ENCODE measurements at regions not wholly inside any gene's neighbourhood (a gene's known extent, or its start where the extent isn't known, plus 50 kb on each side); places are given as distances from the start of the nearest gene placed in this dataset.

GRCh38 chr2:128573116-128573515 lies 254.4 kb upstream of the HS6ST1 start:
- TF ChIP-seq CTCF (IDR thresholded peaks at IDR 0.05) (no peak), POLR2A (IDR thresholded peaks at IDR 0.05) (no peak)
- intact Hi-C loops (cut with DNase I), result no loop called here
- no peak overlapping the region for H3K27ac ChIP-seq
- 82% methylated on average over 5 of the region's 7 CpGs for WGBS (ENCODE audit: insufficient coverage, low coverage, low lambda C conversion rate, missing lambda C conversion rate)
- no peaks in the 10 kb centered on the region for H3K27me3 ChIP-seq
- H3K4me1 ChIP-seq, result no peaks in the 10 kb centered on the region
- ATAC-seq, result no peak
- no peak for DNase-seq
- H3K4me3 ChIP-seq, result no peak overlapping the region
- H3K9me3 ChIP-seq, result no peaks in the 10 kb centered on the region
- H3K36me3 ChIP-seq, result no peaks in the 10 kb centered on the region

- Histone ChIP-seq H3K4me3 (no peak overlapping the region), H3K9me3 (no peaks in the 10 kb centered on the region), H3K27me3 (no peaks in the 10 kb centered on the region), H3K36me3 (no peaks in the 10 kb centered on the region), H3K4me1 (no peaks in the 10 kb centered on the region), H3K27ac (no peak overlapping the region)
- DNase-seq, result no peak
- 80% methylated on average over 3 of the region's 4 CpGs for WGBS (ENCODE audit: insufficient coverage, low coverage, low lambda C conversion rate, missing lambda C conversion rate)
- no peak for ATAC-seq
- TF ChIP-seq POLR2A (IDR thresholded peaks at IDR 0.05) (no peak), CTCF (IDR thresholded peaks at IDR 0.05) (no peak)
- intact Hi-C loops (cut with DNase I), result no loop called here
Observed at GRCh38 chr2:128573531-128573930, 254.9 kb upstream of the HS6ST1 start.

GRCh38 chr2:128577141-128577930 lies 258.7 kb upstream of the HS6ST1 start:
- WGBS (ENCODE audit: insufficient coverage, low coverage, low lambda C conversion rate, missing lambda C conversion rate), result 92% methylated on average over 3 of the region's 7 CpGs
- no peak for DNase-seq
- ATAC-seq, result no peak

GRCh38 chr2:128578406-128579390 lies 260.0 kb upstream of the HS6ST1 start:
- intact Hi-C loops (cut with DNase I), result no loop called here
- no peaks in the 10 kb centered on the region for H3K36me3 ChIP-seq
- no peaks in the 10 kb centered on the region for H3K4me1 ChIP-seq
- H3K27ac ChIP-seq, result no peak overlapping the region
- no peak overlapping the region for H3K4me3 ChIP-seq
- WGBS (ENCODE audit: insufficient coverage, low coverage, low lambda C conversion rate, missing lambda C conversion rate), result 70% methylated on average over 6 of the region's 10 CpGs
- TF ChIP-seq POLR2A (IDR thresholded peaks at IDR 0.05), result no peak
- TF ChIP-seq CTCF (IDR thresholded peaks at IDR 0.05), result no peak
- ATAC-seq, result peak in 3 of 4 donors; percentile 19 to 57 (median 30)
- no peak for DNase-seq
- no peaks in the 10 kb centered on the region for H3K9me3 ChIP-seq
- no peaks in the 10 kb centered on the region for H3K27me3 ChIP-seq

More at GRCh38 chr2:128577141-128577930, 258.7 kb upstream of the HS6ST1 start:
- Histone ChIP-seq H3K4me3 (no peak overlapping the region), H3K4me1 (no peaks in the 10 kb centered on the region), H3K27ac (no peak overlapping the region), H3K36me3 (no peaks in the 10 kb centered on the region), H3K27me3 (no peaks in the 10 kb centered on the region), H3K9me3 (no peaks in the 10 kb centered on the region)
- TF ChIP-seq CTCF (IDR thresholded peaks at IDR 0.05) (no peak), POLR2A (IDR thresholded peaks at IDR 0.05) (no peak)
- intact Hi-C loops (cut with DNase I), result no loop called here

Data from right lobe of liver (tissue), 6 donors.